ENCODE measurements at regions not wholly inside any gene's neighbourhood (a gene's known extent, or its start where the extent isn't known, plus 50 kb on each side); places are given as distances from the start of the nearest gene placed in this dataset.

DNA sequence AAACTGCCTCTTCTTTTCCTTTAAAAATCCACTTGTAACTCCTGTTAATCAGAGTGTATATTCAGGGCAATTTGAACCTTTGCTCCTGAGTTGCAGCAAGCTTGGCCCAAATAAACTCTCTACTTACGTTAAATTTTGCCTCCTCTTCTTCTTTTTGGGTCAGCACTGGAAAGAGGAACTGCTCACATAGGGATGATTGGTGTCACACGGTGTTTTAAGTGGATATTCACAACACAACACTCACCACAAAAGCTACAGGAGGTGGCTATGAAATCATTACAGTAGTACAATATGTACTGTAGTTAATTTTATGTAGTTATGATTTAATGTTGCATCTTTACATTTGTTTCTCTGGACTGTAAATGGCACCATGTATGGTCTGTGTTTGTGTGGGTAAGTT, 96.8 kb upstream of the DOCK9 start:
- TF ChIP-seq CTCF (IDR thresholded peaks at IDR 0.05) (no peak), POLR2A (IDR thresholded peaks at IDR 0.05) (no peak)

All from breast epithelium (tissue), 3 donors.